Activated T-cell treated with anti-CD3 and anti-CD28 coated beads, Interleukin-2, amount 50 U/mL, for 4 hours (primary cell): ENCODE measurements at regions not wholly inside any gene's neighbourhood (a gene's known extent, or its start where the extent isn't known, plus 50 kb on each side); places are given as distances from the start of the nearest gene placed in this dataset.

Experiments used
- ATAC-seq, 2 donors: fragments of 200-7000 bp; cut with Tn5 transposase; one replicate each; pipeline ENCODE4 v1.10.0; 2021
- DNase-seq: peaks from one replicate; pipeline ENCODE4 v3.0.0-alpha.2; 2020
- H3K27me3 Mint-ChIP-seq: one replicate; pipeline ENCODE4 v1.8.0; 2021; ENCODE audit warnings: low read depth, mixed read lengths
- H3K36me3 Mint-ChIP-seq: one replicate; pipeline ENCODE4 v1.8.0; 2022; ENCODE audit warnings: mixed read lengths; ENCODE audit not compliant: insufficient read depth
- H3K4me1 Mint-ChIP-seq: one replicate; pipeline ENCODE4 v1.8.0; 2021; ENCODE audit warnings: low read depth, mixed read lengths
- H3K4me3 Mint-ChIP-seq: one replicate; pipeline ENCODE4 v1.8.0; 2021; ENCODE audit warnings: mild to moderate bottlenecking, moderate library complexity, mixed read lengths
- H3K9me3 Mint-ChIP-seq: one replicate; pipeline ENCODE4 v1.8.0; 2021; ENCODE audit warnings: mixed read lengths

DNA sequence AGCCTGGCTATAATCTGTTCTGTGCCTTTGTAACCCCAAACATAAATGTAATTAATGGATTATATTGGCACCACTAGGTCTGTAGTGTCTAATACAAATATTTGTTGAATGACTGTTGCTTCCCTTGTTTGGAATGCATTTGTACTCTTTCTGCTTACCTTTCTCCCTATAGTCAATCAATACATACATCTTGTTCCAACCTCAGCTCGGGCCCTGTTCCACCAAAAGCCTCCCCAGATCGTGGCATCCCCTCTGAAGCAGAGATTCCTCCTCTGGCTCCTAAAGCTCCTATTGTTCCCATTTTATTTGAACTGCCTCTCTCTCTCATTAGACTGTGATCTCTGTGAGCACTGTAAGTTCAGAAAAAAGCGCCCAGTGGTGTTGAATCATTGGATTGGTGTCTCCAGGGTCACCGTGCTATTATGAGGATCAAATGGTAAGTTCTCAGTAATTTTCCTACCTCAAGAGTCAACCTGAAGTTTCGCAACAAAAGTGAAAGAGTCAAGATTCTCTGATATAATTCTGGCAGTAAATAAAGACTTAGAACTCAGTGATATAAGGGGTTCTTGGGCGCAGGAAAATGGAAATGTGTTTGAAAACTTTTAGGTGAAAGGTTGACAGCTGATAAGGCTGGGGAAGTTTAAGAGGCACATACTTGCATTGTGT, 151.5 kb downstream of the KLF5 start:
- Mint-ChIP-seq H3K27me3 (peaks cover 9% of the 10 kb centered on the region), H3K4me3 (no peak overlapping the region), H3K9me3 (no peaks in the 10 kb centered on the region), H3K4me1 (peaks cover 6% of the 10 kb centered on the region), H3K36me3 (no peaks in the 10 kb centered on the region)
- no peak for DNase-seq
- ATAC-seq: no peak

DNA sequence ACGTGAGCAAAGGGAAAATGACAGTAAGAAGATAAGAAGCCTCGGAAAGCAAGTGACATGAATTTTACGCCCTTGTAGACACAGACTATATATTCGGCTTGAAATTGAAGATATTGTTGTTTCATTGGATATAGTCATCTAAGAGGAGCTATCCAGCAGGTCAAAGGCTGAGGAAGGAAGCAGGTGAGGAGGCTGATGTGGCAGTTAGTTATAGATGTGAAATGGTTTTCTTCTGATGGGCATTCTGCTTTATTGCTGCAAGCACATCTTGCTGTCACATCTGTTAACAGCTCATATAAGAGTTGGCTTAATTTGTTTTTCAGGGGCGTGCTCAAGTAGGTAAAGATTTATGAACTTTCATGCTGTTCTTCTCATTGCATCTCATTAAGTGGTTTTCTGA, 146.1 kb downstream of the KLF5 start:
- Mint-ChIP-seq H3K4me3 (no peak overlapping the region), H3K36me3 (no peaks in the 10 kb centered on the region), H3K9me3 (no peaks in the 10 kb centered on the region), H3K4me1 (no peaks in the 10 kb centered on the region), H3K27me3 (peaks cover 15% of the 10 kb centered on the region)
- ATAC-seq: no peak
- DNase-seq: no peak

DNA sequence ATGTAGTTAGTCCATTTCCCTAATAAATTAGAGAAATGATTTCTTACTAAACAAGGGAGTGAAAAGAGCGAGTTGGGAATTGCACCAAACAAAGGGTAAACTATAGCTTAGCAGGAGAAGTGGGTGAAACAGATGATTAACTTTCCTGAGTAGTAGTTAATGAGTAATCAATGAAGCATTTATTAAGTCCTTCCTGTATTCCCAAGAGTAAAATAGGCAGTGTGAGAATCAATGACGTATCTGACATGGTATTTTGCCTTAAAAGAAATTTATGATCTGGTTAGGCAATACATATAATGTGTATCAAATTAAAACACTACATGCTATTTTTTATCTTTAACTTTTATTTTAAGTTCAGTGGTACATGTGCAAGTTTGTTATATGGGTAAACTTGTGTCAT, 142.8 kb downstream of the KLF5 start:
- ATAC-seq (no peak), DNase-seq (no peak)
- Mint-ChIP-seq H3K36me3 (no peaks in the 10 kb centered on the region), H3K4me3 (no peak overlapping the region), H3K4me1 (no peaks in the 10 kb centered on the region), H3K9me3 (no peaks in the 10 kb centered on the region), H3K27me3 (peaks cover 18% of the 10 kb centered on the region)

DNA sequence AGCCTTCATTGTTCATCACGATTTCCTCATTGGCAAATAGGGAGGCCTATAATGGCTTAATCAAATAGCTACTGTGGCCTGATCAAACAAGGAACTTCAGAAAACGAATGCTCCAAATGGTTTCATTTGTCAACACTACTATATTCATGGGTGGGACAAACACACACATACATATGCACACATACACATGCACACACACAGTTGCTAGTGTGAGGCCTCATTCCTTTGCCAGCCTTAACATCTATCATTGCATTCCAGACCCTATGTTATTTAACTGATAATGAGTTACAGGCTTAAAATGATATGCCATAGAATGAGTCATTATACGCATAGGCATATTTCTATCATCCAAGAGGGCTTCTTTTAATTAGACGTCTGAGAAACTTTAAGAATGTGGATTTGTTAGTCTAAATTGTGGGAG, 140.2 kb downstream of the KLF5 start:
- no peaks in the 10 kb centered on the region for H3K36me3 Mint-ChIP-seq
- DNase-seq (no peak), ATAC-seq (no peak)
- no peaks in the 10 kb centered on the region for H3K4me1 Mint-ChIP-seq
- H3K27me3 Mint-ChIP-seq: peaks cover 9% of the 10 kb centered on the region
- H3K4me3 Mint-ChIP-seq: no peak overlapping the region
- H3K9me3 Mint-ChIP-seq: no peaks in the 10 kb centered on the region

DNA sequence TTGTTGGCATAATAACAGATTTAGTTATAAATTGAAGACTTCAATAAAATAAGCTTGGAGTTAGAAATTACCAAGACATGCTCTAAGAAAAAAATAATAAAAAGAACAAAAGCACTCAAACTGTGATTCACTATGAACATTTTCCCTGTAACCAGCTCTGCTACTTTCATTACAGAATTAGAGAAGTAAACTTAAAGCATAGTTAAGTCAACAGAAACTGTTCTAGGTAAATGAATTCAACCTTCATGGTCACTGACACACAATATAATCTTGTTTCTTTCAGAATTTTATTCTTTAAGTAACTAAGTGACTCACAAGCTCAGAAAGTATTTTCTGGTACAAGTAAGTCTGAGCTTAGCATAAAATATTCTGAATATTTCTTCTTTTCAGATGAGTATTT, 136.3 kb downstream of the KLF5 start:
- Mint-ChIP-seq H3K36me3 (no peaks in the 10 kb centered on the region), H3K4me1 (no peaks in the 10 kb centered on the region)
- ATAC-seq: no peak

DNA sequence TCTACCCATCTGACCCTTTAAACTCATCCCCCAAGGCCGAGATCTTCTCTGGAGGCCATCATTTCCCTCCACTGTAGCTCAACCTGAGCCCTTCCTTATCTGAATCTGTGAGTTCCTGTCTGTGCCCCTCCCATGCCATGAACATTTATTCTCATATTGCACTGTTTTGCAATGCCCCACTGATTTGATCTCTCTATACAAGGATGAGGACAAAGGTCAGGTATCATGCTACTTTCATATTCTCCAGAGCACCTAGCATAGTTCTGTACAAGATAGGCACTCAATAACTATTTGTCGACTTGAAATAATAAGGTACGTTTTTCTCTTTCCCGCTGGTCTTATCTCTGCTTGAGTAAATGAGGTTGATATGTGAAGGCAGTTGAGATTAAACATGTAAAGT, 135.5 kb downstream of the KLF5 start:
- DNase-seq: no peak
- no peaks in the 10 kb centered on the region for H3K36me3 Mint-ChIP-seq
- no peak for ATAC-seq
- peaks cover 4% of the 10 kb centered on the region for H3K27me3 Mint-ChIP-seq
- no peak overlapping the region for H3K4me3 Mint-ChIP-seq
- no peaks in the 10 kb centered on the region for H3K9me3 Mint-ChIP-seq
- no peaks in the 10 kb centered on the region for H3K4me1 Mint-ChIP-seq

More for the DNA sequence above, 136.3 kb downstream of the KLF5 start:
- Mint-ChIP-seq H3K9me3 (no peaks in the 10 kb centered on the region), H3K27me3 (peaks cover 4% of the 10 kb centered on the region), H3K4me3 (no peak overlapping the region)
- no peak for DNase-seq

DNA sequence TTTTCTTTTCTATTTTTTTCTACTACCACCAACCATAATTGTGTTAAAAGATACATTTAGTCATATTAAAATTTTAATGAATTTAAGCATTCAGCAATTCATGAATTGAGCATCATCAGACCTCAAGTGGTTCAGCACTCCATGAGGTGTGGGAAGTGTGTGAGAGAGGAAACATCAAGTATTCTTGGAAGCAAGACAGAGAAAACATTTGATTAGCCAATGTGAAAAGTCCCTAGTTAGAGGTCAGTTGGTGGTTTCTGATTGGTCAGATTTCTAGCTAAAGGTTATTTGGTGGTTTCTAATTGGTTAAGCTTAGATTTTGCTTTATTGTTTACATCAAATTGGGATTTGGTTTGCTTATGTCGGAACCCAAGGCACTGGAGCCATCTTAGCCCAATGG, 134.7 kb downstream of the KLF5 start:
- DNase-seq: no peak
- Mint-ChIP-seq H3K4me3 (no peak overlapping the region), H3K9me3 (no peaks in the 10 kb centered on the region), H3K36me3 (no peaks in the 10 kb centered on the region), H3K4me1 (no peaks in the 10 kb centered on the region), H3K27me3 (peaks cover 4% of the 10 kb centered on the region)
- no peak for ATAC-seq

DNA sequence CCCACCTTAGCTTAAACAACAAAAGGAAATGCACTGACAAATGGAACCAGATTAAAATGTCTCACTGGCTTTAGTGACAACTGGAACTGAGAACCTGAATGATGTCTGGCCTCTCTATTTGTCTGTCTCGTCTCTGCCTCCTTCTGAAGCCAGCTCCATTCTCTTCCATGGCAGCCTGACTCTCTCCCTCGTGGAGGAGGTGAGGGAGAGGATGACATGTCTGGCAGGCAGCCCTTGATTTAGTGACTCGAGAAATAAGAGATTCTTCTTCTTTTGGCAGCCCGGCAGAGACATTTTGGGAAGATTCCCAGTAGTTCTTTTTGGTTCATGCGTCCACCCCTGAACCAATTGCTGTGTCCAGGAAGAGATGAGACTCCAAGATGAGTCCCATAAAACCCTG, 131.7 kb downstream of the KLF5 start:
- DNase-seq (no peak), ATAC-seq (no peak)
- no peaks in the 10 kb centered on the region for H3K36me3 Mint-ChIP-seq
- H3K4me3 Mint-ChIP-seq: no peak overlapping the region
- no peaks in the 10 kb centered on the region for H3K9me3 Mint-ChIP-seq
- no peaks in the 10 kb centered on the region for H3K4me1 Mint-ChIP-seq
- no peaks in the 10 kb centered on the region for H3K27me3 Mint-ChIP-seq

DNA sequence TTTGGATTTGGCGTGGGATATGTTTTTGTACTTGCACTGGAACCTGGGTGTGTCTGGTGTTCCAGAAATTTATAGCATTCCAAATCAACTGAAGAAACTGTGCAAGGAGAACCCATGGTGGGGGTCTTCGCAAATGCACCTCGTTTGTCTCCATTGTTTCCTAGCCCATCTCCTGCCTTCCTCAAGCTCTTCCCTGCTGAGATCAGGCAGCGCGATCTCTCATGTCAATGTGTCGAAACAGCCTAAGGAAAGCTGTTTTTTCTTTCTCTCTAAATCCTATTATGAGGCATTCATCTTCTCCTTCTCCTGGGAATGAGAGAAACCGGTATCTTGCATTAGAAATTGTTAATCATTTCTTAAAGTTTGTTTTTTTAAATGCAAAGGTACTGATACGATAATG, 131.0 kb downstream of the KLF5 start:
- Mint-ChIP-seq H3K27me3 (no peaks in the 10 kb centered on the region), H3K9me3 (no peaks in the 10 kb centered on the region), H3K4me3 (no peak overlapping the region), H3K4me1 (no peaks in the 10 kb centered on the region), H3K36me3 (no peaks in the 10 kb centered on the region)
- no peak for ATAC-seq
- DNase-seq: no peak

DNA sequence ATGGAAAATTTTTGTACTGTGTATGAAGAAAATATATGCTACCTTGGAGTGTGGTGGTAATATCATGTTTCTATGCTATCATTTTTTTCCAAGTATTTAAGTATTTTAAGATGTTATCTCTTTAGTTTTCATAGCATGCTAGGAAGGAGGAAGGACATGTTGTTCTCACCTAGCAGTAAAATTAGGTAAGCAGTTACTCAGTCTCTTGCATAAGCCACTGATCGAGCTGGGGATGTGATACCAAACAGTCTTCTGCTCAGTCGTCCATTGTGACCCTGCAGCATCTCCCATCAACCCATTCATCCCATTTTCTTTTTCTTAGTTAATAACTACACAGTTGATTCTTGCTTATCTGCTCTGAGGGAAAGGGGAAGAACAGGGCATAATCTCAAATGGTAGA, 130.6 kb downstream of the KLF5 start:
- DNase-seq (no peak), ATAC-seq (no peak)
- no peaks in the 10 kb centered on the region for H3K4me1 Mint-ChIP-seq
- H3K4me3 Mint-ChIP-seq: no peak overlapping the region
- H3K36me3 Mint-ChIP-seq: no peaks in the 10 kb centered on the region
- no peaks in the 10 kb centered on the region for H3K9me3 Mint-ChIP-seq
- no peaks in the 10 kb centered on the region for H3K27me3 Mint-ChIP-seq

DNA sequence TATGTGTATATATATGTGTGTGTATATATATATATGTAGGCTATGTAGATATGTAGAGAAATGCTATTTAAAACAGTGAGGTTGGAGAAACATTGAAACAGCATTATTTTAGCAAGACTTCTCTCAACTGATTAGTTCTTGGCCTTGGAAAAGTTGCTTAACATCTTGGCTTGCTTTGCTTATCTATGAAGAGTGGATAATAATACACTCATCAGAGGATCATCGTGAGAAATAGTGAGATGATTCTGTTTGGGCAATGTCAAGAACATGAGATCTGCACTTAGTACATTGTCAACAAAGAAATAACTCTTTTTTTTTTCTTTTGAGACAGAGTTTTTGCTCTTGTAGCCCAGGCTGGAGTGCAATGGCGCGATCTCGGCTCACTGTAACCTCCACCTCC, 128.3 kb downstream of the KLF5 start:
- H3K4me3 Mint-ChIP-seq: no peak overlapping the region
- no peaks in the 10 kb centered on the region for H3K36me3 Mint-ChIP-seq
- H3K27me3 Mint-ChIP-seq: peaks cover 10% of the 10 kb centered on the region
- no peaks in the 10 kb centered on the region for H3K9me3 Mint-ChIP-seq
- no peaks in the 10 kb centered on the region for H3K4me1 Mint-ChIP-seq
- DNase-seq (no peak), ATAC-seq (no peak)

DNA sequence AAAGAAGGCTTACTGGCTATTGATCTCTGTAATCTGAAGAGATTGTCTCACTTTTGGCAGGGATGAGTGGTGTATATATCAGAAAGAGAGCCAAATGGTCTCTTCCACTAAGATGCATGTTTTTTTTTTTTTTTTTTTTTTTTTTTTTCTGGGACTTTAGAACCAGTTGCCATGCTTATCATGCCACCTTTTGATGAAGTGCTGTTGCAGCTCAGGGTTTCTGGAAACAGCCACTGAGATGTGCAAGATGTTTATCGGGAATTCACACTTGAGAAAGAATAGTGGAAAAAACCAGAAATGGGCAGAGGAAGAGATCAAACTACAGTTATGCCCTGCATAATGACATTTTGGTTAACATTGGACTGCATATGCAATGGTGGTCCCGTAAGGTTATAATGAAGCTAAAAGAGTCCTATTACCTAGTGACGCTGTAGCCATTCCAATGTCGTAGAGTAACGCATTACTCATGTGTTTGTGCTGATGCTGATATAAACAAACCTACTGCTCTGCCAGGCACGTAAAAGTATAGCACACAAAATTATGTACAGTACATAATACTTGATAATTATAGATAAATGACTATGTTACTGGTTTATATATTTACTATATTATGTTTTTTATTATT, 121.0 kb downstream of the KLF5 start:
- no peaks in the 10 kb centered on the region for H3K9me3 Mint-ChIP-seq

DNA sequence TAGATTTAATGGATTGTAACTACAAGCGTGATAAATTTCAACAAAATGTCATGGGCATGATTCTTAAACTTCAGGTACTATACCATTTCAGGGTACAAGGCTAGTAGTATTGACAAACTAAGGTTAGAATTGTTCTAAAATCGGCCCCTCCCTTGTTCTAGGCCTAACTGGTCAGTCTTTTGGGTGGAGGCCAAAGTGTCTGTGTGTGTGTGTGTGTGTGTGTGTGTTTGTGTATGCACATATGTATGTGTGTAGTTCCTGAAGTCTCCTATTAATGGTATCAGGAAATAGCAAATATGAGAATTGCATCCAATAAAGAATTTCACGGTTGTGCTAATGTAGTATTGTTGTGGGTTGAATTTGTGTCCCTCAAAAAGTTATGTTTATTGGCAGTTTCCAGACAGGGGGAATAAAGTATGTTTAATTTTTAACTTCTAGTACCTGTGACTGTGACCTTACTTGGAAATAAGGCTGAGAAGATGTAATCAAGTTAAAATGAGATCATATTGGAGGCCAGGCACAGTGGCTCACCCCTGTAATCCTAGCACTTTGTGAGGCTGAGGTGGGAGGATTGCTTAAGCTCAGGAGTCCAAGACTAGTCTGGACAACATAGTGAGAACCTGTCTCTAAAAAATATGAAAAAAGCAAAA, 119.2 kb downstream of the KLF5 start:
- no peak for DNase-seq
- H3K9me3 Mint-ChIP-seq: no peaks in the 10 kb centered on the region
- no peak overlapping the region for H3K4me3 Mint-ChIP-seq
- H3K36me3 Mint-ChIP-seq: no peaks in the 10 kb centered on the region
- peaks cover 8% of the 10 kb centered on the region for H3K27me3 Mint-ChIP-seq
- ATAC-seq: no peak
- H3K4me1 Mint-ChIP-seq: no peaks in the 10 kb centered on the region

More for the DNA sequence above, 121.0 kb downstream of the KLF5 start:
- Mint-ChIP-seq H3K4me3 (no peak overlapping the region), H3K4me1 (no peaks in the 10 kb centered on the region), H3K36me3 (no peaks in the 10 kb centered on the region), H3K27me3 (peaks cover 11% of the 10 kb centered on the region)
- ATAC-seq (no peak), DNase-seq (no peak)

DNA sequence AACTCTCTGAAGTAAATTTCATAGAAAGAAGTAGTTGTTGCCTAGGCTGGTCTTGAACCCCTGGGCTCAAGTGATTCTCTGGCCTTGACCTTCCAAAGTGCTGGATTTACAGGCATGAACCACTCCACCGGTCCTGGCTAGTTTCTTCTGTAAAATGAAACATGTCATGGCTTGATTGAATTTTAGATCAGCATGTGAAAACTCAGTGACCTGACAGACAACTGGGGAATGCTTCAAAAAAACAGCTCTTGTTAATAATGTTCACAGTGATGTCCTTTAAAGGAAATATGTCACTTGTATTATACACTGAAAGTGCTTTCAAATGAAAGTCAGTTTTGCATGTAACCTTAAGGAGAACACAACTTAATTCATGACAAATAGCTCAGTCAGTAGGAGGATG, 118.2 kb downstream of the KLF5 start:
- H3K36me3 Mint-ChIP-seq: no peaks in the 10 kb centered on the region

DNA sequence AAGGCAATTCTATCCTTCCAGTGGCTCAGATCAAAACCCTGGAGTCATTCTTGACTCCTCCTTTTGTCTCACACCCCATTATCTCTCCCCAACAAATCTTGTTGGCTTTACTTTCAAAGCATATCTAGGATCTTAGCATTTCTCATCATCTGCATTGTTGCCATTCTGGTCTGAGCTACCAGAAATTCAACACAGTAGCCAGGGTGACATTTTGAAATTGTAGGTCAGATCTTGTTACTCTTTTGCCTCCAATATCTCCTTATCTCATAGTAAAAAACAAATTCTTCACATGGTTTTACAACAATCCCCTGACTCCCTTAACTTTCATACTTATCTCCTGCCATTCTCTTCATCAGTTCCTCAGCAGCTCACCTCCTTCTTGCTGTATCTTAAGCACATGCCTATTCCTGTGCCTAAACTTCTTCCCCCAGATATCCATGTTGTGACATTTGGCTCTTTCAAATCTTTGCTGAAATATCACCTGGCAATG, 115.8 kb downstream of the KLF5 start:
- H3K4me3 Mint-ChIP-seq: no peak overlapping the region
- peaks cover 2% of the 10 kb centered on the region for H3K4me1 Mint-ChIP-seq
- ATAC-seq (no peak), DNase-seq (no peak)
- no peaks in the 10 kb centered on the region for H3K9me3 Mint-ChIP-seq
- no peaks in the 10 kb centered on the region for H3K36me3 Mint-ChIP-seq
- no peaks in the 10 kb centered on the region for H3K27me3 Mint-ChIP-seq

More for the DNA sequence above, 118.2 kb downstream of the KLF5 start:
- Mint-ChIP-seq H3K9me3 (no peaks in the 10 kb centered on the region), H3K4me3 (no peak overlapping the region), H3K27me3 (no peaks in the 10 kb centered on the region), H3K4me1 (no peaks in the 10 kb centered on the region)
- no peak for DNase-seq
- ATAC-seq: no peak
